Activated CD8-positive, alpha-beta memory T cell treated with anti-CD3 and anti-CD28 coated beads, Interleukin-2, amount 50 U/mL, for 24 hours (primary cell): ENCODE measurements at regions not wholly inside any gene's neighbourhood (a gene's known extent, or its start where the extent isn't known, plus 50 kb on each side); places are given as distances from the start of the nearest gene placed in this dataset.

Source experiments
- DNase-seq: peaks from one replicate; pipeline ENCODE4 v3.0.0-alpha.2; 2020; ENCODE audit errors: extremely low read depth

- no peak for DNase-seq
Observed at GRCh38 chr1:39085174-39085573, 59.0 kb downstream of the NDUFS5 start.

DNA sequence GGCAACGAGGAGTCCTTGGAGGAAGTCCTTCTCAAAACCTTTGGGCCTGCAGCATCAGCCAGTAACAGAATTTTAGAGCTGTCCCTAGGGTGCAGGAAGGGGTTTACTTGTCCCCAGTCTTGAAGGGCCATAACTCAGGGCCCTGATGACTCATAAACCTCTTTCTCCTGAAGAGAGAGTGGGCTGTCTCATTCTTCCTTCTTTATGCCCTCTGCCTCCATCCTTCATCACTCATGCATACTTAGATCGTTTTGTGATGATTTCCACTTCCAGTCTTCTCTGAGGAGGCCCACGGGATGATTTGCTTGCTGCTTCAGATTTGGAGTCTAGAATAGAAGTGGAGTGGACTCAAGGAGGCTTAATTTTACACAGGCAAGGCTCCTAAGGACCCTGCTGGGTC is 60.2 kb downstream of the NDUFS5 start:
- DNase-seq, result no peak

- no peak for DNase-seq
Observed at GRCh38 chr1:39086865-39087409, 60.8 kb downstream of the NDUFS5 start.

DNA sequence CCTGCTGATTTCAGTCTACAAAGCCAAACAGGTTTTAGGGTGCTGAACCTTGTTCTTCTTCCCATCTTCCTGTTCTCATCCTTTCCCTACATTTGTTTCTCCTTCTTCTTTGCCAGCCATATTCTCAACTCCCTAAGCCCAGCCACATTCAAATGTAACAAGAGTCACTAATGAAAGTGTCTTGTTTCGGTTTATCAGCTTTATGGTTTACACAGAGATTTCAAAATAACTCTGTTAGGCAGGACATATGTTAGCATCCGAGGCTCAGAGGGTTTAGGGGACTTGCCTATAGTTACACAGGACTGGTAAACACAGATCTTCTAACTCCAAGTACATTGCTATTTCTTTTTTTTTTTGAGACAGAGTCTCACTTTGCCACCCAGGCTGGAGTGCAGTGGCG is 61.3 kb downstream of the NDUFS5 start:
- no peak for DNase-seq

DNA sequence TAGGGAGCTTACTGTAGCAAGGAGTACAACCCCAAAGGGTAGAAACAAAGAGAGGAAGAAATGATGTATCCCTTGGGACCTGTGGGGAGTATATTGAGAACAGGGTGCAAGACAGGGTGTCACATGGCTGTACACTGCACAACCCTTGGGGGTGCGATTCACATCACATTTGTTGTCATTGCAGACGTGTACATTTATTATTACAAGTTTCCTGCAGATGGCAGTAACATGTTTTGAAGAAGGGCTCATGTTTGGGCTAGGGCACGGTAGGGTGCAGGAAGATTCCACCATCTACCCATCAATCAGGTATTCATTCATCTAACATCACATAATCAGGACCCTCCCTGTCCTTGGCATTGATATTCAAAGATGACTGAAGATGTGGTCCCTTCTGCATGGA is 62.5 kb downstream of the NDUFS5 start:
- DNase-seq, result no peak

GRCh38 chr1:39089931-39090521 is 63.9 kb downstream of the NDUFS5 start:
- DNase-seq, result no peak

GRCh38 chr1:39090757-39091380 is 64.7 kb downstream of the NDUFS5 start:
- no peak for DNase-seq

DNA sequence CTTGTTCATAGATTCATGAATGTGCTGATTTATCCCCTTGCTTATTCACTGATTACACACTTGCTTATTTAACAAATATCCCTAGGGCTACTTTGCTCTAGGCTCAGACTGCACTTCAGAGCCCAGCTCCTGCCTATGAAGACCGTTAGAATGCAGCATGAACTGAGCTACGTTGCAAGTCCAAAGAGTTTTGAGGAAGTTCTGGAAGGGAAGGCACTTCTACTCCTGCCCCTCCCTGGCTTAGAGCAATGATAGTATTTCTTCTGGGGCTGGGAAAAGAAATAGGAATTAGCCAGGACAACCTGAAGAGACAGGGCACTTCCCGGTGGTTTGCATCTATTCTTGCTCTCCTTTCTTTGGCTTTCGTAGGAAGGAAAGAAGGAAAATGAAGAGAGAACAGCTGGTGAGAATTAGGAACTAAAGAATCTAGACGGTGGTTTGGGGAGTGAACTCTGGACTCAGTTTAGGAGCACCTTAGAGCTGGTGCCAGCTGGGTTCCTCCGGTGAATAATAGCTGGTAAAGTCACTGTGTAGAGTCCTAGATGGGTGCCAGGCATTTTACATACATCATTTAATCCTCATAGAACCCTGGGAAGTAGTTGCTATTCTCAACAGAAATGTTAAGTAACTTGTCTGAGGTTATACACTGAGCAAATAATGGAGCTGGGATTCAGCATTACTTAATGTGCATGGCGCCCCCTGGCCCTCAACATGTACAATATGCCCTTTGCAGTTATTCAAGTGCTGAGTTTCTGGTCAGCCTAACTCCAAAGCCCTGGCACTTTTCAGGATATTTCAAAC is 65.9 kb downstream of the NDUFS5 start:
- no peak for DNase-seq

- DNase-seq, result no peak
Observed at GRCh38 chr1:39094685-39095084, 68.5 kb downstream of the NDUFS5 start.

DNA sequence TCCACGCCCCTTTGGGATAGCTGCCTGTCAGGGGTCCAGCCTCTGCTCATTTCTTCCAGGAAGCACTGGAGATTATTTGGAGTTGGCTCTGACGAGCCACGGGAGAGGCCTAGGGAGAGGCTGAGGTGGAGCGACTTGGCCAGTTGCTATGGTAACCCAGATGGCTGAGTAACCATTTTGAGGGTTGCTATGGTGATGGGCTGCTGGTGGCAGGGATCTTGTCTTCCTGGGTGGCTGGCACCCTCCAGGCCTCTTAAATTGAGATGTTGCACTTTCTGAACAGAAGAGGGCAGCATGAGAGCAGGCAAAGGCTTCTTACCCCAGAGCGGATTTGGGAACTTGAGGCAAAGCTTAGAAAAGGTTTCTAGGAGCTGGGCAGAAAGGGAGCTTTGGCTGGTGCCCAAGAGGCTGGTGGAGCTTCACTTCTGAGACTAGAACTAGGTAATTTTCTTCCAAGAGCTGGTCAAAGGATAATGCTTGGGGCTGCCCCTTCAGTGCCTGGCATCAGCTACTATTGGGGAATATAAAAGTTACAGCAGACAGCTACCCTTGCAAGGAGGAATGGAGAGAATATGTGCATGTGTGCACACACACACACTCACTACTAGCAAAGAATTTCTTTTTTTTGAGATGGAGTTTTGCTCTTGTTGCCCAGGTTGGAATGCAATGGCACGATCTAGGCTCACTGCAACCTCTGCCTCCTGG is 72.5 kb downstream of the NDUFS5 start:
- DNase-seq, result peak; percentile 15

DNA sequence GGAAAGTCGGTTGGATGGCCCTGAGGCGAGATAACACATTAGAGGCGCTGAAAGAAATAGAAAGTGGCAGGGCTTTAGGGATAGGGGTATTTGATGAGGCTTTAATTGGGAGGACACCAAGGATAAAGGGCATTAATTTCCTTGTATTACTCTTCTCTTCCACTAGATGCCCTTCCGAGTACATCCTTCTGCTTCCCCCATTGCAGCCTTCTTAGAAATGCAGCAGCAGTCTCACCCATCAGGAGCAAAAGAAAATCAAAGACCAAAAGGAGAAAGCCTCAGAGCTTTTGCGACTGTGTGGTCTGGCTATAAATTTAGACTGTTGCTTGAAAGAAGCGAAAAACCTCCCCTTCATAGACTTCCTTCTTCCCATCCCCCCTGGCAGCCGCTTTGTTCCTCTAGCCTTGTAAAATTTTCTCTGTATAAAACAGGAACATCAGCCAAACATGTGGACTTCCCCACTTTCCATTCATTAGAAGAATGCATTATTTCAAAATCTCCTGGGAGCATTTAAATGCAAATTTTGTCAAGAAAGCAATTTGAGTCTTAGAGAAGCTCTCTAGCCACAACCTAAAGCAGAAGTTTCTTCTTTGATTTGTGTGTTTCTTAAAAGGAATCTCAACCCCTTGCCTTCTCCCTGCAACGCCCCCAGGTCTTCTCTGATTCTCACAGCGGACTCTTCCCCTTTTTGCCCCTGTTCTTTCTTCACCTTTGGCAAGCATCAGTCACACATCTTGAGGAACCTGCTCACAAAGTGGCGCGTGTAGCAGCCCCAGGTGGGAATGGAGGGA is 76.6 kb downstream of the NDUFS5 start:
- no peak for DNase-seq

DNA sequence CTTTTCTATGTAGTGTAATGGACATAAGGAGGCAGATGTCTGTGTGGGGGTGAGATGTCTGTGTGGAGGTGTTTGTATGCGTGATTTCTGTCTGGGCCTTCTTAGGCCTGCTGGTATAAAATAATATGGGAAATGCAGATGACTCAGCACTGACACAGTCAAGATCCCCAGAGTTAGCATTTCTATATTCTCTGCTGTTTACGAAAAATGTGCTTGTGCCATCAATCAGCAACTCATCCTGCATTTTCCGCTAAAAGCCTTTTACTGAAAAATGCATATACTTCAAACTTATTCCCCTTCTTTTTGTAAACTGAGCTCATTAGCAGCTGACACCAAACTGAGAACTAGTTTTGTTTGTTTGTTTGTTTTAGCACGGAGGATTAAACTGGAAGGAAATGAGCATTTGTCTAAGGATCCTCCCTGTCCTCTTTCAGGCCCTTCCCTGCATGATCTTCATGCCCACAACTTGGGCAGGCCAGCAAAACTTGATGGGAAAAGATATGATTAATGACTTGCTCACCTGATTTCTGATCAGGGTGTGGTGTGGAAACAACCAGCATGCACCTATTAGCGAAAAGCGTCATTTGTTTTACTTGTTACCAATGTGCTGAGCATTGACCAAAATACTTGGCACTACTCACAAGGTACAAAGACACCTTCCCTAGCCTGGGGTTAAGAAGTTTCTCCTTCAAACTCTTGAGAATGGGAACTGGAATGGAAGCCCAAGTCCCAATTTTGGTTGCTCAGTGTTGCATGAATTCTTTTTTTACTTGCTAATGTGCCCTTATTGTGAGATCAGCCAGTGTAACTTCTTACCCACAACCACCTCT is 77.4 kb downstream of the NDUFS5 start:
- no peak for DNase-seq

- no peak for DNase-seq
Observed at GRCh38 chr1:39104158-39105060, 78.3 kb downstream of the NDUFS5 start.

- DNase-seq, result no peak
Observed at GRCh38 chr1:39105061-39105840, 79.1 kb downstream of the NDUFS5 start.

DNA sequence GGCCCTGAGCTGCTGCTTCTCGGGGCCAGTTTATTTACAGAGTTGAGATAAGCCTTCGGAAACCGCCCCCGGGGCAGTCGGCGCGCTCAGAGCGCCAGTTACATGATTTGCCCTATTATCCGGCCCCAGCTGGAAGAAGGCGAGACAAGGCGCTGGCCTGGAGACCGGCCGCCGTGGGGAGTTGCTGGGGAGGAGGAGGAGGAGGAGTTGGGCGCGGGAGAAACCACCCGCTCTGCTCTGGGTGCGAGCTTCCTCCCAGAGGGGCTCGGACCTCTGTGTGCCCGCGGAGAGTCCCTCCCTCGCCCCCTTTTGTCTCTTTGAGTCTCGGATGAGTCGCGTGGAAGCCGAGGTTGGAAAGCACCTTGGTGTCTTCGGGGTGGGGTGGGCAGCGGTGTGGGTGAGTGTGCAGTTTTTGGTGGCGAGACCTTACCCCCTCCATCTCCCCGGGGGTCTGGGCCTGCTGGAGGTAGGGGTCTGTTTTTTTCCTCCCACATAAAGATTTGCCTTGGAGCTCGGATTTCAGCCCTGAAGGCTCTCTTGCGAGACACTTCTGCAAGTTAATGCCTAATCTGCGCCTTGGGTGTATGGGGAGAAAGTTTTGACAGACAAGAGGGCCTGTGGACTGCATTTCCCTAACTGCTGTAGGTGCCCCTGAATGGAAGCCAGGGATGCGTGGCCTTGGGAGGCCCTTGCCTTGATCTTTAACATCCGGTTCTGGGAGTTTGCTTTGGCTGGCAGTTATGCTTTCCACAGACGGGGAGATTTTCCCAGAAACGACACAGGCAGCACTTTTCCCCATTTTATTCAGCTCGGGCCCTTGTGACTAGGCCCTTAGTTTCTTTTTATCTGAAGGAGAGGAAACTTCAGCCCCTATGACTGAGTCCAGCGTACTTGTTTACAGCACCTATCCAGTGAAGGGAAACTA is 80.0 kb downstream of the NDUFS5 start:
- no peak for DNase-seq

DNA sequence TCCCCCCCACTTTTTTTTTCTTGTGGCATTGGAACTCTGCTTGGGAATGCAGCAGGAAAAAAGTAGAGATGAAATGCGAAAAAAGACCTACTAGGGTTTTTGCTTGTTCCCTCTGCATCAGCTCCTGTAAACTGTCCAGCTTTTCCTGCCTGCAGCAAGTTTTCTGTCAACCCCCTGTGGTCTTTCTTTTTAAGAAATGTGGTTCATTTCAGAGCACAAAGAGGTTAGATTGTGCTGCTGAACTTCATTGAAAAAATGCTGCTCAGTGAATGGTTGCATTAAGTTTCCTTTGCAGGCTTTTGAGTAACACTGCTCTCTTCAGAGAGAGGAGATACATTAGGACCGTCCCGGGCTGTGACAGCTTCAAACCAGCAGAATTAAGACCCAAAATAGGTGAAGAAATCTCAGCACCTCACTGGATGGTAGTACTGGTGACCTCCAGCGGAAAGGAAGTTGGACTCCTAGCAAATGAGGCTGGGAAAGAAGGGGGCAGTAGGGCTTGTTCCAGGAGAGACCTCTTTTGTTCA is 80.7 kb downstream of the NDUFS5 start:
- DNase-seq, result no peak
